H1 (cell line): ENCODE measurements at regions not wholly inside any gene's neighbourhood (a gene's known extent, or its start where the extent isn't known, plus 50 kb on each side); places are given as distances from the start of the nearest gene placed in this dataset.

Experiments used
- CTCF ChIA-PET: fragments of 300-600 bp; sonication (Branson Sonifier 250); formaldehyde crosslinking; loops from one replicate; lab custom pipeline; 2021; ENCODE audit not compliant: partially characterized antibody; lab: Charles Lee
- POLR2A ChIA-PET: fragments of 300-600 bp; sonication (Branson Sonifier 250); formaldehyde crosslinking; loops from one replicate; lab custom pipeline; 2021; ENCODE audit warnings: inconsistent platforms; ENCODE audit not compliant: partially characterized antibody; lab: Charles Lee
- DNase-seq, 2 experiments: peaks; one replicate each; pipeline versions ENCODE4 v3.0.0 to v3.0.0-alpha.2; 2010 to 2022; ENCODE audit warnings: low spot score in 2 of 2, low read depth in 1 of 2, mixed read lengths in 1 of 2
- FAIRE-seq: peaks from 2 replicates; lab custom pipeline; 2011; peaks lifted over from hg19 to GRCh38; lab: Jason Lieb, UNC
- H2AFZ ChIP-seq: 2 replicates; pipeline ENCODE4 v1.8.1; 2012; ENCODE audit warnings: low read length, inconsistent platforms
- H2AK5ac ChIP-seq: 2 replicates; pipeline ENCODE4 v1.6.1; 2013; ENCODE audit warnings: low read depth, low read length
- H2BK120ac ChIP-seq: replicated peaks from 2 replicates; pipeline ENCODE3; 2013; ENCODE audit warnings: low read depth, low read length, inconsistent platforms
- H2BK12ac ChIP-seq: 2 replicates; pipeline ENCODE4 v1.6.1; 2013; ENCODE audit warnings: low read depth, low read length
- H2BK15ac ChIP-seq: 2 replicates; pipeline ENCODE4 v1.6.1; 2013; ENCODE audit warnings: low read length
- H2BK20ac ChIP-seq: 2 replicates; pipeline ENCODE4 v1.6.1; 2013; ENCODE audit warnings: low read length
- H2BK5ac ChIP-seq: 2 replicates; pipeline ENCODE4 v1.6.1; 2013; ENCODE audit warnings: low read depth, low read length
- H3K14ac ChIP-seq: 2 replicates; pipeline ENCODE4 v1.6.1; 2013; ENCODE audit warnings: inconsistent platforms; ENCODE audit not compliant: insufficient read length
- H3K18ac ChIP-seq: 2 replicates; pipeline ENCODE4 v1.6.1; 2013; ENCODE audit warnings: low read length; ENCODE audit errors: extremely low read depth
- H3K23ac ChIP-seq: 2 replicates; pipeline ENCODE4 v1.6.1; 2013; ENCODE audit warnings: inconsistent platforms; ENCODE audit not compliant: insufficient read length
- H3K23me2 ChIP-seq: 2 replicates; pipeline ENCODE4 v1.6.1; 2013; ENCODE audit warnings: low read depth, low read length
- H3K27ac ChIP-seq: 2 replicates; pipeline ENCODE4 v1.6.1; 2011; ENCODE audit warnings: low read depth, low read length, inconsistent platforms
- H3K27me3 ChIP-seq, 4 experiments: replicated peaks in 1 of 4; 1 replicate in 1 of 4; 2 replicates in 3 of 4; pipeline versions ENCODE4 v1.6.1 to v1.8.1; 2011 to 2013; ENCODE audit warnings: low read length in 3 of 4, mild to moderate bottlenecking in 3 of 4, inconsistent platforms in 2 of 4, mixed read lengths in 2 of 4, moderate library complexity in 1 of 4; ENCODE audit not compliant: control insufficient read depth in 3 of 4, insufficient read depth in 3 of 4; ENCODE audit errors: extremely low read depth in 1 of 4
- H3K36me3 ChIP-seq, 4 experiments: 2 replicates each; pipeline versions ENCODE4 v1.6.1 to v1.8.1; 2011 to 2013; ENCODE audit warnings: mild to moderate bottlenecking in 4 of 4, low read length in 3 of 4, moderate library complexity in 2 of 4, control low read depth in 1 of 4, inconsistent platforms in 1 of 4; ENCODE audit not compliant: insufficient read depth in 4 of 4, control insufficient read depth in 2 of 4
- H3K4ac ChIP-seq: replicated peaks from 2 replicates; pipeline ENCODE3; 2013; ENCODE audit warnings: low read length, low read depth, mixed read lengths, inconsistent platforms; ENCODE audit not compliant: insufficient read length
- H3K4me1 ChIP-seq, 4 experiments: replicated peaks in 1 of 4; 1 replicate in 1 of 4; 2 replicates in 3 of 4; pipeline versions ENCODE4 v1.6.1 to v1.8.1; 2011 to 2013; ENCODE audit warnings: low read length in 3 of 4, inconsistent platforms in 2 of 4, mixed read lengths in 1 of 4; ENCODE audit not compliant: insufficient read depth in 4 of 4, control insufficient read depth in 3 of 4
- H3K4me2 ChIP-seq, 2 experiments: 2 replicates each; pipeline versions ENCODE4 v1.6.1 to v1.8.1; 2011 to 2013; ENCODE audit warnings: low read depth in 2 of 2, low read length in 2 of 2, control low read depth in 1 of 2, inconsistent platforms in 1 of 2, mild to moderate bottlenecking in 1 of 2; ENCODE audit not compliant: insufficient read depth in 1 of 2
- H3K4me3 ChIP-seq, 4 experiments: fragments of 200-600, 300-600 bp in 1 of 4; sonication (generic), shearing (Covaris generic), sonication (Bioruptor Twin) in 1 of 4; 2 replicates each; pipeline versions ENCODE4 v1.5.1 to v1.8.1; 2011 to 2016; ENCODE audit warnings: low read length in 4 of 4, low read depth in 3 of 4, control low read depth in 2 of 4, inconsistent platforms in 2 of 4, mild to moderate bottlenecking in 2 of 4, mixed read lengths in 1 of 4, moderate library complexity in 1 of 4; ENCODE audit not compliant: insufficient read depth in 2 of 4; ENCODE audit errors: extremely low read depth in 1 of 4
- H3K56ac ChIP-seq: replicated peaks from 2 replicates; pipeline ENCODE3; 2013; ENCODE audit warnings: low read depth, mild to moderate bottlenecking, mixed read lengths, low read length, inconsistent platforms; ENCODE audit not compliant: insufficient read length
- H3K79me1 ChIP-seq: 2 replicates; pipeline ENCODE4 v1.6.1; 2013; ENCODE audit warnings: low read depth, low read length, control low read depth
- H3K79me2 ChIP-seq, 2 experiments: 2 replicates each; pipeline versions ENCODE4 v1.6.1 to v1.8.1; 2012 to 2013; ENCODE audit warnings: low read length in 2 of 2, mild to moderate bottlenecking in 2 of 2, inconsistent platforms in 1 of 2; ENCODE audit not compliant: insufficient read depth in 2 of 2, control insufficient read depth in 1 of 2
- H3K9ac ChIP-seq, 4 experiments: replicated peaks in 1 of 4; 1 replicate in 1 of 4; 2 replicates in 3 of 4; pipeline versions ENCODE4 v1.6.1 to v1.8.1; 2011 to 2013; ENCODE audit warnings: low read depth in 3 of 4, low read length in 3 of 4, control low read depth in 2 of 4, mild to moderate bottlenecking in 2 of 4, moderate library complexity in 2 of 4, inconsistent platforms in 1 of 4; ENCODE audit errors: extremely low read depth in 1 of 4
- H3K9me3 ChIP-seq, 2 experiments: 2 replicates each; pipeline versions ENCODE4 v1.6.1 to v1.8.1; 2012 to 2013; ENCODE audit warnings: mild to moderate bottlenecking in 2 of 2, moderate library complexity in 2 of 2, control low read depth in 1 of 2, inconsistent platforms in 1 of 2, low read depth in 1 of 2, low read length in 1 of 2, mixed read lengths in 1 of 2; ENCODE audit not compliant: insufficient read depth in 2 of 2
- H4K20me1 ChIP-seq, 2 experiments: replicated peaks in 1 of 2; 2 replicates each; pipeline versions ENCODE3 to v1.8.1; 2011 to 2013; ENCODE audit warnings: inconsistent platforms in 2 of 2, low read length in 2 of 2, mild to moderate bottlenecking in 1 of 2; ENCODE audit not compliant: insufficient read depth in 2 of 2, control insufficient read depth in 1 of 2
- H4K5ac ChIP-seq: 2 replicates; pipeline ENCODE4 v1.6.1; 2013; ENCODE audit warnings: low read length, low read depth, mixed read lengths, inconsistent platforms; ENCODE audit not compliant: insufficient read length
- H4K8ac ChIP-seq: 2 replicates; pipeline ENCODE4 v1.8.0; 2013; ENCODE audit warnings: mild to moderate bottlenecking, moderate library complexity, low read length, inconsistent platforms; ENCODE audit not compliant: insufficient read depth; ENCODE audit errors: extremely low read depth
- H4K91ac ChIP-seq: replicated peaks from 2 replicates; pipeline ENCODE3; 2013; ENCODE audit warnings: low read length, mixed read lengths, inconsistent platforms; ENCODE audit not compliant: insufficient read length
- BCL11A ChIP-seq, 2 experiments: IDR thresholded peaks; one replicate each; pipeline ENCODE4 v1.6.1; 2011; ENCODE audit warnings: low read depth in 2 of 2, low read length in 2 of 2, mild to moderate bottlenecking in 2 of 2
- BRCA1 ChIP-seq: IDR thresholded peaks from 2 replicates; pipeline ENCODE4 v1.6.1; 2012; ENCODE audit warnings: low read depth, low read length, improper control_type of control experiment
- POU5F1 ChIP-seq: IDR thresholded peaks from 2 replicates; pipeline ENCODE4 v1.6.1; 2011; ENCODE audit warnings: low read depth, mild to moderate bottlenecking, low read length, moderate library complexity
- RFX5 ChIP-seq: IDR thresholded peaks from 2 replicates; pipeline ENCODE4 v1.6.1; 2011; ENCODE audit warnings: low read depth, low read length, improper control_type of control experiment, borderline replicate concordance
- TAF7 ChIP-seq: optimal IDR thresholded peaks from 2 replicates; pipeline ENCODE3; 2011; ENCODE audit warnings: low read depth, mild to moderate bottlenecking, inconsistent platforms, low read length, moderate library complexity, borderline replicate concordance
- WGBS, 2 experiments: shearing (Covaris generic) in 1 of 2; methylation state at CpG; one replicate each; pipeline versions ENCODE4 v1.1.6 to v1.1.7; 2013 to 2015; ENCODE audit warnings: low lambda C conversion rate in 2 of 2, mixed read lengths in 2 of 2, inconsistent platforms in 1 of 2, low coverage in 1 of 2, missing lambda C conversion rate in 1 of 2; ENCODE audit not compliant: insufficient replicate concordance in 2 of 2, insufficient coverage in 1 of 2, insufficient read length in 1 of 2; ENCODE audit errors: extremely low coverage in 1 of 2, missing lambda C conversion rate in 1 of 2; 5-methylcytosine and 5-hydroxymethylcytosine counted together

DNA sequence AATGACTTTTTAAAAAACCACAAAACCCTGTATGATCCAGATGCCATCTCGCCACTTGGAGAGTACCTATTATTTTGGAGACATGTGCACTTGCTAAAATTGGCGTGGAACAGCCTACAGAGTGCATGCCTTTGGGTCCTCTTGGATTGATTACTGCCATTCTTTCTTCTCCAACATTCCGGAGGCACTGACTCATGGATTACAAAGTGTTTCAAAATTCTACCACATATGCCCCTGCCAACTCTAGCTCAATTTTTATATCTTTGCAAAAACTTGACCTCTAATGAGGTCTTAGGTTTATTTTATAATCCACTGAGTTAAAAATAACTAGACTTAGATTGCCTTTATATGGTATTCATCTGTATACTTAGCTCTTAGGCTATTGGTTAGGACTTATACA is 55.8 kb upstream of the KIF5B start:
- Histone ChIP-seq H2BK20ac (no peak overlapping the region), H2BK5ac (no peak overlapping the region), H2BK15ac (no peak overlapping the region), H2AFZ (no peak overlapping the region), H4K5ac (no peak overlapping the region), H3K4me3 (no peak overlapping the region), H4K91ac (no peak overlapping the region), H3K9me3 (peaks cover 0 to 4% of the 10 kb centered on the region in 2 experiments; a peak in 1 of 4 replicates), H3K4me1 (no peaks in the 10 kb centered on the region; a peak in 1 of 7 replicates), H3K18ac (no peak overlapping the region), H3K79me1 (no peaks in the 10 kb centered on the region), H3K23me2 (no peaks in the 10 kb centered on the region), H3K36me3 (no peaks in the 10 kb centered on the region), H4K8ac (no peak overlapping the region), H3K27me3 (no peaks in the 10 kb centered on the region; a peak in 1 of 7 replicates), H2AK5ac (no peak overlapping the region), H2BK12ac (no peak overlapping the region), H3K9ac (no peak overlapping the region), H2BK120ac (no peak overlapping the region), H3K56ac (no peak overlapping the region), H3K27ac (no peak overlapping the region), H3K14ac (no peak overlapping the region), H3K79me2 (no peaks in the 10 kb centered on the region), H4K20me1 (no peaks in the 10 kb centered on the region), H3K4ac (no peak overlapping the region), H3K23ac (no peak overlapping the region), H3K4me2 (no peak overlapping the region)
- 86% methylated on average over 3 of the region's 3 CpGs; no CpG with 5 or more reads in 1 of the 2 experiments for WGBS, 2 experiments
- POLR2A ChIA-PET = no interaction called here
- no peak for FAIRE-seq
- no peak for DNase-seq
- TF ChIP-seq TAF7 (no peak), POU5F1 (no peak), BRCA1 (no peak), BCL11A (IDR thresholded peaks at IDR 0.05; ENCODE audit: low read depth in 2 of 2, low read length in 2 of 2) (no peak), RFX5 (no peak)
- CTCF ChIA-PET = no interaction called here
